ENCODE measurements at regions not wholly inside any gene's neighbourhood (a gene's known extent, or its start where the extent isn't known, plus 50 kb on each side); places are given as distances from the start of the nearest gene placed in this dataset.

DNA sequence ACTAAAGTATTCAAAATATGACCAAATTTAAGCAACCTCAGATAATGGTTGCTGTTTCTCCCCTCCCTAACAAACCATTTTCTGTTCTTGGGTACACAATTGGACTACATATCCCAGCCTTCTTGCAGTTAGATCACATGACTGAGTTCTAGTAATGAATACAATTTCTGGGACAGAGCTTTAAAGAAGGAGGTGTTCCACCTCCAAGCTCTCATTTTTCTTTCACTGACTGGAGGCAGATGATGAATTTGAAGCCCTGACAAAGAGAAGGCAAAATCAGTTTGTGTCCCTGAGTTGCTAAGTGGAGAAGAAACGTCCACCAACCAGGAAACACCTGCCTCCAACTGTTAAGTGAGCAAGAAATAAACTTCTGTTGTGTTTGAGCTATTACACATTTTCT is 117.2 kb downstream of the LCA5 start:
- Histone ChIP-seq H3K4me3 (ENCODE audit: low read length) (no peak overlapping the region), H3K9me3 (ENCODE audit: control insufficient read depth in 1 of 2, insufficient read depth in 1 of 2, low read length in 2 of 2) (no peaks in the 10 kb centered on the region), H3K36me3 (ENCODE audit: insufficient read depth, low read length) (no peaks in the 10 kb centered on the region), H3K27ac (ENCODE audit: low read depth in 1 of 2, low read length in 2 of 2) (no peak overlapping the region), H3K27me3 (ENCODE audit: control insufficient read depth in 1 of 2, insufficient read depth in 2 of 2, low read length in 2 of 2) (no peaks in the 10 kb centered on the region), H3K4me1 (ENCODE audit: insufficient read depth, low read length) (no peaks in the 10 kb centered on the region)
- Mint-ChIP-seq H3K4me1 (ENCODE audit: low read depth) (no peaks in the 10 kb centered on the region), H3K36me3 (ENCODE audit: low read depth) (no peaks in the 10 kb centered on the region), H3K27ac (no peak overlapping the region), H3K9me3 (no peaks in the 10 kb centered on the region), H3K4me3 (no peak overlapping the region), H3K27me3 (no peaks in the 10 kb centered on the region)
- DNase-seq (no peak), ATAC-seq (ENCODE audit: poor library complexity) (no peak)
- intact Hi-C loops (cut with DNase I, micrococcal nuclease), result no loop called here
- TF ChIP-seq, protein P1, sequence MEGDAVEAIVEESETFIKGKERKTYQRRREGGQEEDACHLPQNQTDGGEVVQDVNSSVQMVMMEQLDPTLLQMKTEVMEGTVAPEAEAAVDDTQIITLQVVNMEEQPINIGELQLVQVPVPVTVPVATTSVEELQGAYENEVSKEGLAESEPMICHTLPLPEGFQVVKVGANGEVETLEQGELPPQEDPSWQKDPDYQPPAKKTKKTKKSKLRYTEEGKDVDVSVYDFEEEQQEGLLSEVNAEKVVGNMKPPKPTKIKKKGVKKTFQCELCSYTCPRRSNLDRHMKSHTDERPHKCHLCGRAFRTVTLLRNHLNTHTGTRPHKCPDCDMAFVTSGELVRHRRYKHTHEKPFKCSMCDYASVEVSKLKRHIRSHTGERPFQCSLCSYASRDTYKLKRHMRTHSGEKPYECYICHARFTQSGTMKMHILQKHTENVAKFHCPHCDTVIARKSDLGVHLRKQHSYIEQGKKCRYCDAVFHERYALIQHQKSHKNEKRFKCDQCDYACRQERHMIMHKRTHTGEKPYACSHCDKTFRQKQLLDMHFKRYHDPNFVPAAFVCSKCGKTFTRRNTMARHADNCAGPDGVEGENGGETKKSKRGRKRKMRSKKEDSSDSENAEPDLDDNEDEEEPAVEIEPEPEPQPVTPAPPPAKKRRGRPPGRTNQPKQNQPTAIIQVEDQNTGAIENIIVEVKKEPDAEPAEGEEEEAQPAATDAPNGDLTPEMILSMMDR (IDR thresholded peaks at IDR 0.05), result no peak
- ChIA-PET POLR2A (no interaction called here), CTCF (no interaction called here)

DNA sequence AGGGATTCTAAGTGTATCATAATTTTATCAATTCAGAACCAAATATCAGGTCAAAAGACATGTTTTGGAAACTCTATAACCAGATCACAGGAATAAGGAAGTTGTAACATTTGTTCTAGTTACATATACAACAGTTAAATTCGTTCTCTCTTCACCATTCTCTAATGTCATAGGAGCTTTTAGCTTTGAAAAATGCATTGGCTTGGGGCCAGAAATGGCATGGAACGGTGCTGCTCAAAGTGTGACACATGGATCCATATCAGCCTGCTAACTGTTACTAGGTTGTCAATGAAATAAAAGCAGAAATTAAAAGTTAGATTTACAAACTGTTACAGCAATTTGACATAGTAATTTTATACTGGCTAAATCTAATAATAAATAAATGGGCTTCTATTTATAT is 120.3 kb downstream of the LCA5 start:
- Histone ChIP-seq H3K36me3 (ENCODE audit: insufficient read depth, low read length) (no peaks in the 10 kb centered on the region), H3K4me1 (ENCODE audit: insufficient read depth, low read length) (no peaks in the 10 kb centered on the region), H3K27ac (ENCODE audit: low read depth in 1 of 2, low read length in 2 of 2) (no peak overlapping the region), H3K4me3 (ENCODE audit: low read length) (no peak overlapping the region), H3K27me3 (ENCODE audit: control insufficient read depth in 1 of 2, insufficient read depth in 2 of 2, low read length in 2 of 2) (no peaks in the 10 kb centered on the region), H3K9me3 (ENCODE audit: control insufficient read depth in 1 of 2, insufficient read depth in 1 of 2, low read length in 2 of 2) (no peaks in the 10 kb centered on the region)
- Mint-ChIP-seq H3K4me3 (no peak overlapping the region), H3K36me3 (ENCODE audit: low read depth) (no peaks in the 10 kb centered on the region), H3K27ac (no peak overlapping the region), H3K4me1 (ENCODE audit: low read depth) (no peaks in the 10 kb centered on the region), H3K9me3 (no peaks in the 10 kb centered on the region), H3K27me3 (no peaks in the 10 kb centered on the region)
- ChIA-PET POLR2A (no interaction called here), CTCF (no interaction called here)
- intact Hi-C loops (cut with DNase I, micrococcal nuclease), result no loop called here
- TF ChIP-seq, protein P1 (IDR thresholded peaks at IDR 0.05), result no peak
- ATAC-seq (ENCODE audit: poor library complexity) (no peak), DNase-seq (no peak)

DNA sequence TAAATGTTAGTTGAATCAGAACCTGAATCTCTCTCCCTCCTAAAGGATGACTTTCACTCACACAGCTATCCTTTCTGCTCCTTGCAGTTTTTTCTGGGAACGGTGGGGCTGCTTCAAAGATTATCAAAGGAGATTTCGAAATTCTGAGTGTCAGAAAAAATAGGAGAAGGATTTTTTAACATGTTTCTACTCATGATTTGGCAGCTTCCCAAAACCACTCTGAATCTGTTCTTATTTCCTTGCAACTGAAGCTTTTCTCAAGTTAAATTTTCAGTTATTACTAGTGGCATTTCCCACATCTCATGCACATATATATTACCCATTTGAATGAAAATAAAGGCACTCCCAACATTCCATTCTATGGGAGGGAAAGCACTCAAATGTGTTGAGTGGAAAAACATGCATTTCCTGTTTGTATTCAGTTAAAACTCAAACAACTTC is 123.6 kb downstream of the LCA5 start:
- no peaks in the 10 kb centered on the region for H3K36me3 Mint-ChIP-seq (ENCODE audit: low read depth)
- no peak overlapping the region for H3K4me3 ChIP-seq (ENCODE audit: low read length)
- no peak overlapping the region for H3K4me3 Mint-ChIP-seq
- no peak overlapping the region for H3K27ac ChIP-seq (ENCODE audit: low read depth in 1 of 2, low read length in 2 of 2)
- H3K9me3 Mint-ChIP-seq, result no peaks in the 10 kb centered on the region
- no peaks in the 10 kb centered on the region for H3K27me3 ChIP-seq (ENCODE audit: control insufficient read depth in 1 of 2, insufficient read depth in 2 of 2, low read length in 2 of 2)
- TF ChIP-seq, protein P1 (IDR thresholded peaks at IDR 0.05), result no peak
- ATAC-seq (ENCODE audit: poor library complexity) (no peak), DNase-seq (no peak)
- H3K4me1 ChIP-seq (ENCODE audit: insufficient read depth, low read length), result no peaks in the 10 kb centered on the region
- no peak overlapping the region for H3K27ac Mint-ChIP-seq
- H3K27me3 Mint-ChIP-seq, result no peaks in the 10 kb centered on the region
- no peaks in the 10 kb centered on the region for H3K36me3 ChIP-seq (ENCODE audit: insufficient read depth, low read length)
- POLR2A ChIA-PET, result no interaction called here
- no peaks in the 10 kb centered on the region for H3K9me3 ChIP-seq (ENCODE audit: control insufficient read depth in 1 of 2, insufficient read depth in 1 of 2, low read length in 2 of 2)
- no peaks in the 10 kb centered on the region for H3K4me1 Mint-ChIP-seq (ENCODE audit: low read depth)
- CTCF ChIA-PET, result no interaction called here
- intact Hi-C loops (cut with DNase I, micrococcal nuclease), result no loop called here
